H9 (cell line): ENCODE measurements at regions not wholly inside any gene's neighbourhood (a gene's known extent, or its start where the extent isn't known, plus 50 kb on each side); places are given as distances from the start of the nearest gene placed in this dataset.

ENCODE experiments used
- DNase-seq: peaks from one replicate; pipeline ENCODE4 v3.0.0-alpha.2; 2017
- H2AFZ ChIP-seq: one replicate; pipeline ENCODE4 v1.6.1; 2013; ENCODE audit warnings: mild to moderate bottlenecking, low read length, control low read depth, moderate library complexity
- H2AK5ac ChIP-seq: 2 replicates; pipeline ENCODE4 v1.6.1; 2013; ENCODE audit warnings: low read length, control low read depth, mixed read lengths; ENCODE audit not compliant: insufficient read length
- H2BK120ac ChIP-seq: one replicate; pipeline ENCODE4 v1.6.1; 2013; ENCODE audit warnings: low read depth, mild to moderate bottlenecking, low read length, control low read depth, inconsistent platforms; ENCODE audit not compliant: poor library complexity, severe bottlenecking
- H2BK12ac ChIP-seq: 2 replicates; pipeline ENCODE4 v1.6.1; 2013; ENCODE audit warnings: low read length, control low read depth, mixed read lengths, low read depth; ENCODE audit not compliant: insufficient read length
- H2BK15ac ChIP-seq: 2 replicates; pipeline ENCODE4 v1.6.1; 2013; ENCODE audit warnings: low read depth, low read length, control low read depth
- H2BK20ac ChIP-seq: one replicate; pipeline ENCODE4 v1.6.1; 2013; ENCODE audit warnings: low read depth, mild to moderate bottlenecking, low read length, control low read depth, inconsistent platforms; ENCODE audit not compliant: poor library complexity, severe bottlenecking
- H2BK5ac ChIP-seq: 2 replicates; pipeline ENCODE4 v1.6.1; 2013; ENCODE audit warnings: low read length, control low read depth, mixed read lengths; ENCODE audit not compliant: insufficient read length
- H3K14ac ChIP-seq: 2 replicates; pipeline ENCODE4 v1.6.1; 2013; ENCODE audit warnings: low read length, control low read depth; ENCODE audit not compliant: insufficient read depth
- H3K18ac ChIP-seq: 2 replicates; pipeline ENCODE4 v1.6.1; 2013; ENCODE audit warnings: low read depth, mild to moderate bottlenecking, mixed read lengths, low read length, control low read depth; ENCODE audit not compliant: insufficient read length
- H3K23ac ChIP-seq: 2 replicates; pipeline ENCODE4 v1.6.1; 2013; ENCODE audit warnings: low read length, control low read depth, mixed read lengths, low read depth; ENCODE audit not compliant: insufficient read length
- H3K23me2 ChIP-seq: 2 replicates; pipeline ENCODE4 v1.6.1; 2013; ENCODE audit warnings: low read depth, mild to moderate bottlenecking, mixed read lengths, low read length, control low read depth; ENCODE audit not compliant: insufficient read length, poor library complexity, severe bottlenecking
- H3K27ac ChIP-seq: 2 replicates; pipeline ENCODE4 v1.5.1; 2013; ENCODE audit warnings: low read length, control low read depth, mixed read lengths, low read depth; ENCODE audit not compliant: insufficient read length
- H3K27me3 ChIP-seq: 2 replicates; pipeline ENCODE4 v1.6.1; 2013; ENCODE audit warnings: low read length, control low read depth, inconsistent platforms; ENCODE audit not compliant: insufficient read depth
- H3K4ac ChIP-seq: 2 replicates; pipeline ENCODE4 v1.6.1; 2013; ENCODE audit warnings: low read depth, mild to moderate bottlenecking, control low read depth, inconsistent platforms, low read length, moderate library complexity
- H3K4me1 ChIP-seq: 2 replicates; pipeline ENCODE4 v1.6.1; 2013; ENCODE audit warnings: low read length, control low read depth, inconsistent platforms; ENCODE audit not compliant: insufficient read depth
- H3K4me2 ChIP-seq: 2 replicates; pipeline ENCODE4 v1.6.1; 2013; ENCODE audit warnings: low read length, control low read depth, mixed read lengths; ENCODE audit not compliant: insufficient read length, insufficient read depth
- H3K56ac ChIP-seq: 2 replicates; pipeline ENCODE4 v1.6.1; 2013; ENCODE audit warnings: low read depth, mild to moderate bottlenecking, mixed read lengths, low read length, control low read depth; ENCODE audit not compliant: insufficient read length
- H3K79me1 ChIP-seq: 2 replicates; pipeline ENCODE4 v1.6.1; 2013; ENCODE audit warnings: low read depth, mild to moderate bottlenecking, moderate library complexity, low read length, control low read depth, inconsistent platforms; ENCODE audit not compliant: insufficient read depth, poor library complexity, severe bottlenecking
- H3K79me2 ChIP-seq: 2 replicates; pipeline ENCODE4 v1.6.1; 2013; ENCODE audit warnings: low read length, control low read depth, inconsistent platforms; ENCODE audit not compliant: insufficient read depth
- H3K9ac ChIP-seq: 2 replicates; pipeline ENCODE4 v1.6.1; 2013; ENCODE audit warnings: low read length, control low read depth, mixed read lengths; ENCODE audit not compliant: insufficient read length; ENCODE audit errors: extremely low read depth
- H3K9me3 ChIP-seq: one replicate; pipeline ENCODE4 v1.6.1; 2013; ENCODE audit warnings: low read depth, low read length, inconsistent platforms; ENCODE audit not compliant: control insufficient read depth
- H3T11ph ChIP-seq: one replicate; pipeline ENCODE4 v1.6.1; 2013; ENCODE audit warnings: mild to moderate bottlenecking, low read length, control low read depth, inconsistent platforms
- H4K20me1 ChIP-seq: one replicate; pipeline ENCODE4 v1.6.1; 2013; ENCODE audit not compliant: control insufficient read depth, insufficient read length, insufficient read depth
- H4K5ac ChIP-seq: 2 replicates; pipeline ENCODE4 v1.6.1; 2013; ENCODE audit warnings: low read depth, mild to moderate bottlenecking, mixed read lengths, low read length, control low read depth; ENCODE audit not compliant: insufficient read length
- H4K8ac ChIP-seq: replicated peaks from 2 replicates; pipeline ENCODE4 v1.6.1; 2013; ENCODE audit warnings: low read length, control low read depth, mixed read lengths, low read depth; ENCODE audit not compliant: insufficient read length
- H4K91ac ChIP-seq: 2 replicates; pipeline ENCODE4 v1.6.1; 2013; ENCODE audit warnings: low read depth, mild to moderate bottlenecking, moderate library complexity, mixed read lengths, low read length, control low read depth; ENCODE audit not compliant: insufficient read length
- H3K27ac Mint-ChIP-seq, 3 experiments: 2 replicates in 2 of 3; 3 replicates in 1 of 3; pipeline ENCODE4 v1.8.0; 2020 to 2021; ENCODE audit warnings: mixed read lengths in 3 of 3, mild to moderate bottlenecking in 1 of 3, moderate library complexity in 1 of 3
- H3K27me3 Mint-ChIP-seq: 2 replicates; pipeline ENCODE4 v1.8.0; 2021; ENCODE audit warnings: low read depth, mild to moderate bottlenecking, moderate library complexity, mixed read lengths
- H3K36me3 Mint-ChIP-seq, 3 experiments: 2 replicates in 2 of 3; 3 replicates in 1 of 3; pipeline ENCODE4 v1.8.0; 2020 to 2021; ENCODE audit warnings: low read depth in 3 of 3, mixed read lengths in 3 of 3; ENCODE audit not compliant: insufficient read depth in 1 of 3
- H3K4me1 Mint-ChIP-seq, 2 experiments: 2 replicates each; pipeline ENCODE4 v1.8.0; 2020; ENCODE audit warnings: mixed read lengths in 2 of 2
- H3K4me3 Mint-ChIP-seq, 2 experiments: 2 replicates in 1 of 2; 3 replicates in 1 of 2; pipeline ENCODE4 v1.8.0; 2020 to 2021; ENCODE audit warnings: mild to moderate bottlenecking in 2 of 2, mixed read lengths in 2 of 2, moderate library complexity in 1 of 2
- H3K9me3 Mint-ChIP-seq, 2 experiments: 2 replicates in 1 of 2; 3 replicates in 1 of 2; pipeline ENCODE4 v1.8.0; 2020; ENCODE audit warnings: mild to moderate bottlenecking in 2 of 2, mixed read lengths in 2 of 2, moderate library complexity in 1 of 2
- WGBS: extraction: QIAGEN DNeasy Blood & Tissue Kit; methylation state at CpG from one replicate; pipeline ENCODE4 v1.1.7; 2013; ENCODE audit warnings: missing lambda C conversion rate, low lambda C conversion rate, mixed read lengths; ENCODE audit not compliant: insufficient read length; ENCODE audit errors: extremely low coverage; 5-methylcytosine and 5-hydroxymethylcytosine counted together
- TF ChIP-seq, protein P1 (sequence below): fragments of 200-600 bp; sonication (generic); conservative IDR thresholded peaks from 3 replicates; pipeline ENCODE4 v1.8.0; 2021; ENCODE audit warnings: antibody characterized with exemption, mild to moderate bottlenecking

DNA sequence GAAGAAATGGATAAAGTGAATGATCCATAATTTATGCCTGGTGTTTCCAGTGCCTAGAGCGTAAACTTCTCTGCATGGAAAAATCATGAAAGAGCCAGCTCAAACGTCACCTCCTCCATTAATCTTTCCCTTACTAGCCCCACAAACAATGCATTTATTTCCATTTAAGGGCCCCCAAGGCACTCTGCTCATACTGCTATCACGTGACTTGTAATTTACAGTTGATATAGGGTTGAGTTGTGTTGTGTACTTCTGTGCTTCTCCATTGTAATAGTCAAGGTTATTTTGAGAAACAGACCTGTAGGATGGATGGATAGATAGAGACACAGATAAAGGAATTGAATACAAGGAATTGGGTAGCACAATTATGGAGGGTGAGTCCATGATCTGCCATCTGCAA, 1034.7 kb upstream of the GHITM start:
- H3K23ac ChIP-seq, result no peak overlapping the region
- no peak overlapping the region for H2AK5ac ChIP-seq
- no peak overlapping the region for H3K56ac ChIP-seq
- H2BK12ac ChIP-seq, result no peak overlapping the region
- no peak overlapping the region for H4K8ac ChIP-seq
- no peak overlapping the region for H2BK120ac ChIP-seq
- H3K79me1 ChIP-seq, result no peaks in the 10 kb centered on the region
- H4K5ac ChIP-seq, result no peak overlapping the region
- Mint-ChIP-seq H3K27me3 (no peaks in the 10 kb centered on the region), H3K4me1 (no peaks in the 10 kb centered on the region), H3K9me3 (no peaks in the 10 kb centered on the region; a peak in 1 of 5 replicates), H3K4me3 (no peak overlapping the region), H3K36me3 (no peaks in the 10 kb centered on the region), H3K27ac (no peak overlapping the region)
- TF ChIP-seq, protein P1, sequence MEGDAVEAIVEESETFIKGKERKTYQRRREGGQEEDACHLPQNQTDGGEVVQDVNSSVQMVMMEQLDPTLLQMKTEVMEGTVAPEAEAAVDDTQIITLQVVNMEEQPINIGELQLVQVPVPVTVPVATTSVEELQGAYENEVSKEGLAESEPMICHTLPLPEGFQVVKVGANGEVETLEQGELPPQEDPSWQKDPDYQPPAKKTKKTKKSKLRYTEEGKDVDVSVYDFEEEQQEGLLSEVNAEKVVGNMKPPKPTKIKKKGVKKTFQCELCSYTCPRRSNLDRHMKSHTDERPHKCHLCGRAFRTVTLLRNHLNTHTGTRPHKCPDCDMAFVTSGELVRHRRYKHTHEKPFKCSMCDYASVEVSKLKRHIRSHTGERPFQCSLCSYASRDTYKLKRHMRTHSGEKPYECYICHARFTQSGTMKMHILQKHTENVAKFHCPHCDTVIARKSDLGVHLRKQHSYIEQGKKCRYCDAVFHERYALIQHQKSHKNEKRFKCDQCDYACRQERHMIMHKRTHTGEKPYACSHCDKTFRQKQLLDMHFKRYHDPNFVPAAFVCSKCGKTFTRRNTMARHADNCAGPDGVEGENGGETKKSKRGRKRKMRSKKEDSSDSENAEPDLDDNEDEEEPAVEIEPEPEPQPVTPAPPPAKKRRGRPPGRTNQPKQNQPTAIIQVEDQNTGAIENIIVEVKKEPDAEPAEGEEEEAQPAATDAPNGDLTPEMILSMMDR, result no peak
- no peak overlapping the region for H2BK20ac ChIP-seq
- no peak overlapping the region for H3K14ac ChIP-seq
- H2BK15ac ChIP-seq, result no peak overlapping the region
- no peaks in the 10 kb centered on the region for H3K79me2 ChIP-seq
- H3K9me3 ChIP-seq, result no peaks in the 10 kb centered on the region
- H4K20me1 ChIP-seq, result no peaks in the 10 kb centered on the region
- no CpG with 5 or more reads among the region's 3 CpGs for WGBS
- no peak overlapping the region for H3K27ac ChIP-seq
- H3K23me2 ChIP-seq, result no peaks in the 10 kb centered on the region
- H3K4me1 ChIP-seq, result no peaks in the 10 kb centered on the region
- no peak overlapping the region for H3T11ph ChIP-seq
- H3K9ac ChIP-seq, result no peak overlapping the region
- no peak overlapping the region for H4K91ac ChIP-seq
- no peaks in the 10 kb centered on the region for H3K27me3 ChIP-seq
- no peak overlapping the region for H3K4me2 ChIP-seq
- no peak overlapping the region for H2AFZ ChIP-seq
- H3K18ac ChIP-seq, result no peak overlapping the region
- no peak overlapping the region for H2BK5ac ChIP-seq
- DNase-seq, result no peak
- H3K4ac ChIP-seq, result no peak overlapping the region
